K562 (cell line): ENCODE measurements at regions not wholly inside any gene's neighbourhood (a gene's known extent, or its start where the extent isn't known, plus 50 kb on each side); places are given as distances from the start of the nearest gene placed in this dataset.

ENCODE experiments used
- BACH1 ChIP-seq: fragments of 200-800 bp; sonication (Bioruptor generic); IDR thresholded peaks from 2 replicates; pipeline ENCODE4 v1.6.1; 2016; ENCODE audit warnings: missing genetic modification characterization, missing compliant biosample characterization
- BDP1 ChIP-seq: IDR thresholded peaks from 3 replicates; pipeline ENCODE4 v1.6.1; 2011; ENCODE audit not compliant: insufficient read length, insufficient read depth
- BRF2 ChIP-seq: IDR thresholded peaks from 3 replicates; pipeline ENCODE4 v1.6.1; 2011; ENCODE audit warnings: borderline replicate concordance, mild to moderate bottlenecking; ENCODE audit not compliant: insufficient read length, insufficient read depth
- DLX4 ChIP-seq: fragments of 250-450 bp; sonication (Bioruptor Pico); IDR thresholded peaks from 2 replicates; pipeline ENCODE4 v1.6.1; 2021; ENCODE audit warnings: mild to moderate bottlenecking
- ELF2 ChIP-seq: fragments of 250-450 bp; sonication (Bioruptor Pico); IDR thresholded peaks from 2 replicates; pipeline ENCODE4 v1.5.0; 2021; ENCODE audit warnings: mild to moderate bottlenecking
- GABPB1 ChIP-seq: sonication (generic); formaldehyde crosslinking; IDR thresholded peaks from 2 replicates; pipeline ENCODE4 v1.8.0; 2022; ENCODE audit warnings: mild to moderate bottlenecking, missing genetic modification reagents
- MYNN ChIP-seq, 2 experiments: sonication (generic); formaldehyde crosslinking in 1 of 2; IDR thresholded peaks; 2 replicates each; pipeline versions ENCODE4 v1.5.0 to v1.6.1; 2016 to 2020; ENCODE audit warnings: antibody characterized with exemption in 1 of 2, missing genetic modification reagents in 1 of 2
- NR2C1 ChIP-seq, 2 experiments: fragments of 450-650 bp; IDR thresholded peaks; 2 replicates each; pipeline ENCODE4 v1.6.1; 2017; ENCODE audit warnings: mild to moderate bottlenecking in 2 of 2, antibody characterized with exemption in 1 of 2, inconsistent platforms in 1 of 2, missing compliant biosample characterization in 1 of 2, missing genetic modification characterization in 1 of 2
- PHF8 ChIP-seq: fragments of 200-600 bp; sonication (generic); IDR thresholded peaks from 2 replicates; pipeline ENCODE4 v1.6.1; 2012; ENCODE audit warnings: mixed run types, mild to moderate bottlenecking, inconsistent platforms, low read length, moderate library complexity, borderline replicate concordance
- PRMT5 ChIP-seq: sonication (generic); formaldehyde crosslinking; IDR thresholded peaks from 2 replicates; pipeline ENCODE4 v1.5.0; 2020; ENCODE audit warnings: missing genetic modification reagents
- RFX1 ChIP-seq: fragments of 450-650 bp; IDR thresholded peaks from 2 replicates; pipeline ENCODE4 v1.6.1; 2016; ENCODE audit warnings: mild to moderate bottlenecking, moderate library complexity
- RHOXF2B ChIP-seq: fragments of 250-450 bp; sonication (Bioruptor Pico); conservative IDR thresholded peaks from 2 replicates; pipeline ENCODE4 v1.5.1; 2021
- SAP30 ChIP-seq: fragments of 200-600 bp; sonication (generic); IDR thresholded peaks from 2 replicates; pipeline ENCODE4 v1.6.1; 2012; ENCODE audit warnings: borderline replicate concordance, low read depth, mild to moderate bottlenecking, moderate library complexity, low read length, control low read depth, inconsistent platforms; ENCODE audit not compliant: insufficient read depth, poor library complexity, severe bottlenecking
- SRSF3 ChIP-seq: fragments of 200-400 bp; formaldehyde crosslinking; IDR thresholded peaks from 2 replicates; pipeline ENCODE4 v1.6.1; 2016; ENCODE audit warnings: mild to moderate bottlenecking, low read length, moderate library complexity; ENCODE audit not compliant: insufficient read depth
- ZNF277 ChIP-seq: fragments of 250-450 bp; sonication (Bioruptor Pico); IDR thresholded peaks from 2 replicates; pipeline ENCODE4 v1.8.0; 2022; ENCODE audit warnings: inconsistent platforms, mild to moderate bottlenecking, moderate library complexity, borderline replicate concordance
- ZNF324 ChIP-seq: fragments of 250-450 bp; sonication (Bioruptor Pico); IDR thresholded peaks from 2 replicates; pipeline ENCODE4 v1.4.0; 2020; ENCODE audit warnings: mild to moderate bottlenecking
- ZNF407 ChIP-seq: fragments of 450-650 bp; IDR thresholded peaks from 2 replicates; pipeline ENCODE4 v1.6.1; 2016; ENCODE audit warnings: low read depth
- ZNF561 ChIP-seq: fragments of 450-650 bp; formaldehyde crosslinking; conservative IDR thresholded peaks from 2 replicates; pipeline ENCODE4 v1.4.0; 2020; ENCODE audit warnings: mild to moderate bottlenecking, moderate library complexity

GRCh38 chr18:22490429-22490846 lies 72.7 kb upstream of the CTAGE1 start (continued):
- TF ChIP-seq ZNF407: no peak
- TF ChIP-seq PHF8: no peak
- TF ChIP-seq ZNF277 (CRISPR knock-in tag): no peak
- TF ChIP-seq GABPB1 (CRISPR knock-in tag): no peak
- no peak for TF ChIP-seq ELF2 (CRISPR knock-in tag)
- TF ChIP-seq RHOXF2B (CRISPR knock-in tag): no peak
- no peak for TF ChIP-seq BRF2
- no peak for TF ChIP-seq DLX4
- no peak for TF ChIP-seq BDP1
- no peak for TF ChIP-seq BACH1 (tag)
- no peak for TF ChIP-seq RFX1
- no peak for TF ChIP-seq NR2C1 (IDR thresholded peaks at IDR 0.05)
- 0 out of 2 replicates have a peak, but pooled peaks have one; percentile 31 for TF ChIP-seq NR2C1 (tag; IDR thresholded peaks at IDR 0.05)
- no peak for TF ChIP-seq ZNF324 (CRISPR knock-in tag)
- TF ChIP-seq SAP30: no peak
- no peak for TF ChIP-seq SRSF3
- TF ChIP-seq PRMT5 (CRISPR knock-in tag): no peak
- no peak for TF ChIP-seq ZNF561 (CRISPR knock-in tag)
- no peak for TF ChIP-seq MYNN (IDR thresholded peaks at IDR 0.05)
- no peak for TF ChIP-seq MYNN (CRISPR knock-in tag; IDR thresholded peaks at IDR 0.05)
